Cardiac fibroblast (primary cell): ENCODE measurements at regions not wholly inside any gene's neighbourhood (a gene's known extent, or its start where the extent isn't known, plus 50 kb on each side); places are given as distances from the start of the nearest gene placed in this dataset.

ENCODE experiments used
- DNase-seq, 2 donors: peaks; one replicate each; pipeline versions ENCODE4 v3.0.0 to v3.0.0-alpha.2; 2010; ENCODE audit warnings: low read depth in 2 of 2
- H3K4me3 ChIP-seq, 2 donors: replicated peaks in 1 of 2; 1 replicate in 1 of 2; 2 replicates in 1 of 2; pipeline ENCODE4 v1.5.1; 2011; ENCODE audit warnings: low read depth in 2 of 2, low read length in 2 of 2, mild to moderate bottlenecking in 2 of 2, moderate library complexity in 1 of 2
- CTCF ChIP-seq: IDR thresholded peaks from one replicate; pipeline ENCODE4 v1.5.1; 2011; ENCODE audit warnings: low read depth, mild to moderate bottlenecking, low read length, inconsistent platforms

GRCh38 chrX:119181491-119181890 lies 53.9 kb upstream of the KIAA1210 start:
- H3K4me3 ChIP-seq: no peak overlapping the region
- DNase-seq: peak; percentile 22 to 23
- TF ChIP-seq CTCF: peak; percentile 17

- TF ChIP-seq CTCF: no peak
- no peak overlapping the region for H3K4me3 ChIP-seq
- DNase-seq: no peak
Observed at GRCh38 chrX:119186194-119186593, 49.9 kb upstream of the PGRMC1 start.
